GM21528 (cell line): ENCODE measurements at regions not wholly inside any gene's neighbourhood (a gene's known extent, or its start where the extent isn't known, plus 50 kb on each side); places are given as distances from the start of the nearest gene placed in this dataset.
A peak's percentile ranks its signal among the peaks of the same experiment; 100 is the strongest.

Source experiments
- ATAC-seq: cut with Tn5 transposase; IDR thresholded peaks from one replicate; pipeline ENCODE4 v1.9.1; 2021; ENCODE audit warnings: mild to moderate bottlenecking, moderate library complexity; ENCODE audit not compliant: unreplicated experiment, low FRiP score

DNA sequence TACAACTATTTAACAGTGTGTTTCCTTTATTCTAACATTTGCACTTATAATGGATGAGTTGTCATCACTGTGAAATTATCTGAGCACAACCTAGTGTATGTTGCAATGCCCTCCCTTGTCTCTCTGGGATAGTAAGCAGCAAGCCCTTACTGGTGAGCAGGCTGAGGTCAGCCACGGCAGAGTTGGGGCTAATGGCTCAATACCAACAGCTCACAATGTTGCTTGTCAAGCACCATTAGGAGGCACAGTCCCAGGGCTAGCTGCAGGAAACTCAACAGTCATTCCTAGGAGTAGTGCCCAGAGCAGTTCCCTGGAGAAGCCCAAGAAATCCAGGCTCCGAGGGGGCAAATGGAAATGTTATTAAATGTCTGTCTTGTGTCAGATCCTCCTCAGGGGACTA, 858.4 kb downstream of the GRID1 start:
- no peak for ATAC-seq

DNA sequence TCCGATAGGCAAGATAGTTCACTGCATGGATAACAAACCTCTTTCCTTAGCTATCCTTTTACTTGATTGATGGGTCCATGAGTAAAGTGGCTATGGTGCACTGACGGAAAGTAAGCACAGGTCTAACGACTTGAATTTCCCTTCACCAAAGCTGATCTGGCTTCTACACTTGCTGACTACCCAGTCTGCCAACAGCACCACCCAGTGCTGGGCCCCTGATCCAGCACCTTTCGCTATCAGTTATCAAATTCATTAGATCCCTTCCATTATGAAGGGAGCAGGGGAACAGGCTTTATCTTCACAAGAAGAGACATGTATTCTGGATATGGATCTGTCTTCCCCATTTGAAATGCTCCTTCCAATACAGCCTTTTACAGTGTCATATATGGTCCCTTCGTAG, 855.9 kb downstream of the GRID1 start:
- no peak for ATAC-seq

DNA sequence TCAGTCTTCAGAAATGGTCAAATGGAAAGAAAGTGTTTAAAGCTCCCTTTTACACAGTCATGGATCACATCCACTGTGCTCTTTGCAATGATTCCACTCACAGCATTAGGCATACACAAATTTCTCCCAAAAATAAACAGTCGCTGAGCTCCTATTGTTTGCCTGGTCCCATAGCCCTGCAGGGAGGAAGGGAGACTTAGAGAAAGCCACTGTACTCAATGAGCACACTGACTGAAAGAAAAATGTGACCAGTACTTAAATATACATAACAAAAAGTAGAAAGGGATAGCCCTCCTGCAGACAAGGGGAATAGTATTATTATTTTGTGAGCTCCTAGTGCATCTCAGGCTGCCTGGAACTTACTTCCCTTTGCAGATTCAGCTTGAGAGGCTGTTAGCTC, 853.2 kb downstream of the GRID1 start:
- ATAC-seq, result no peak

DNA sequence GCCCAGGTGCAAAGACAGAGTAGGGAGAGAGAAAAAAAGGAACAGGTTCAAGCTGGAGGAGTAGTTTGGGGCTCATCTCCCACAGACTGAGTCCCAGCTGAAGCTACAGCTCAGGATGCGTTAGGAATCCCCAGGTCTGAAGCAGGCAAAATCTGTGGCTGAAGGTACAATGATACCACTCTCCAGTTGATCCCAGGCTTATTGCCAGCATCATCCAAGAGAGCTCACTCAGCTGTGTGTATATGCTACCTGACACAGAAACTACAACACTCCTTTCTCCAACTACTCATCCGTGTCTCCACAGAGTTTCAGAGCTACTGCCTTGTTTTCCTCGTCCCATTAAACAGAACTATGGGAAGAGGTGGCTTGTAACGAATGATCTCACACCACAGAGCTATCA, 851.3 kb downstream of the GRID1 start:
- no peak for ATAC-seq

DNA sequence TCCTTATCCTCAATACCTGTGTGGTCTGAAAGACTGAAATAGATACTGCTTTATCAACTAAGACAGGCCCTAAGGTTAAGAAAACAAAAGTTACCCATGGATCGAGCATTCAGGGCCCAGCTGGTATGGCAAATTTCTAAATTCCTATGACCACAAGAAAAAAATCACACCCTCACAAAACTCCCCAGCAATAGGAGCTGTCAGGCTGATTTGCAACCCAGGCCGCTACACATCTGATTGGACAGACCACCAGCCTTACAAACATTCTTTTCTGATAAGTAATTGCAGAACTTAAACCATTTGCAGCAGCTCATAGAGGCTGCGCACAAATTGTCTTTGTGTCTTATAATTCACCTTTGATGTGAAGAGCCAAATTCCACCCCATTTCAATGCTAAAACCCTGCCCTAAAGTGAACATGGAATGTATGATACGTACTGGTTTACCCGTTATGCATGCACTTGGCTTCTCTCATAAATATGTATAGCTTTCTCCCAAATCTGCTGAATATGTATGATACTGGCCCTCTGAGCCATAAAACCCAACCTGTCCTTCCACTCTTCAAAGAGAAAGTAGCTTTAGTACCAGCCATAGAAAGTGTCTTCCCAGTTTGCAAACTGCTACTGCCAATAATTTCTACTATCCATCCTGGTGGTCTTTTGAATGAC, 842.5 kb downstream of the GRID1 start:
- ATAC-seq, result no peak

DNA sequence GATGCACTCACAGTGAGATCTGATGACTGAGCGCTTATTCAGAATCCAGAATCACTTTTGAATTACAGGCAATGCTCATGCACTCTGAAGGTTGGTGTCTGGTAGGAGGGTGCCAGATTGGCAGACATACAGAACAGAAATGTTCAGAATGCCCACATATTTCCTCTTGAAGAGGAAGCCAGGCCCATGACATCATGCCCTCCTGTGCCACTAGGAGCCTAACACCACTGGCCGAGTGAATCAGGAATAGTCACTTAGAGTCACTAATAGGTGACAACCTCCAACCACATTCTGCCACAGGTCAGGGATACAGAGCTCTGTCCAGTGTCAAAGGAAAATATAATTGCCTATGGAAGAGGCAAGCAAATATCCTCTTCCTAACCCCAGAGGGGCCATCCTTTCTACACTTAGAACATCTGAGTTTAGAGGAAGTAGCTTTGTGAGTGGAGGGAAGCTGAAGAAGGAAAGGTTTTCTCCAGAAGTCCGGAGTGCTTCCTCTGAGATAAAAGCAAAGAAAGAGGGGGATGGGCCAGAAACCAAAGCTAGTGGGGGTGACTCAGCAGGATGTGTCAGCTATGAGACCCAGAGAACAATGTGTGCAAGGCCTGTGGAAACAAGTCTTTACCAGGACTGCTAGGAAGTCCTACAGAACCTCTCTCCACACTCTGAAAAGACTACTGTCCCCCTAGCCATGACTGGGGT, 838.8 kb downstream of the GRID1 start:
- no peak for ATAC-seq

DNA sequence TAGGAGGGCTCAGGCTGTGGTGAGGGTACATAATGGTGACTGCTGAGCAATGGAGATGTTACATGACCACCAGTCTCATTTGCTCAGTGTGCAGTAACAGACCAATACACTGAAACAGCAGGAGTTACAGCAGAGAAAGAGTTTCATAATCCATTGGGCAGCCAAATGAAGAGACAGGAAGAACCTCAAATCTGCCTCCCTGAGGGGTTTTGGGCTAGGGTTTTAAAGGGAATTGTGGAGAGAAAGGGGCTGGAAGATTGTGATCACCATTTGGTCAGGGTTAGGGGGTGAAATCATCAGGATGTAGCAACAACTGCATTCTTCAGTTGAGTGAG, 838.3 kb downstream of the GRID1 start:
- no peak for ATAC-seq

DNA sequence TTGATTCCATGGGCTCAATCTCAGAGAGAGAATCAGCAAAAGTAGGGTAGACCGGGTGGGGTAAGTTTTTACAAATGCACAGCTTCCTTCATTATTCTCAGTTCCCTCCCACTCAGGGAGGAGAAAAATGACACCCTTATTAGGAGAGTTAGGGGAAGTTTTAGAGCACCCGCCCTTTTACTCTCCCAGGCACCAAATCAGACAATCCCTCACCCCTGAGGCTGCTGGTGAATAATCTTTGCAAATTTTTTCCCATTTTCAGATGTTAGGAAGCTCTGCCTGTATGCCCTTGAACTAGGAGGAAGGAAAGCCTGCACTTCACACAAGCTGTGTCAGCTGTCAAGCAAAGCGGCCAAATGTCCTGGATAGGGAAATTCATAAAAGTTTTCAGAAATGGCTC, 834.9 kb downstream of the GRID1 start:
- ATAC-seq, result no peak

DNA sequence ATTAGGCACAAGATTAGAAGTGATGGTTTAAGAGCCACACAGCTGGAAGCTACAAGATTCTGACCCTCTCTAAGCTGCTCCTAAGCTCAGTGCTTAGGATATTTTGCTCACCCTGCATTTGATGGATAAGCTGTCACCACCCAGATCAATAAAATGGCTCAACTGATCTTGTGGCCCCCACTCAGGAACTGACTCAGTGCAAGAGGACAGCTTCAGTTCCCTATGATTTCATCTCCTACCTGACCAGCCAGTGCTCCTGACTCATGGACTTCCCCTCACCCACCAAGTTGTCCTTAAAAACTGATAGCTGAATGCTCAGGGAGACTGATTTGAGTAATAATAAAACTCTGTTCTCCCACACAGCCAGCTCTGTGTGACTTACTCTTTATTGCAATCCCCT, 833.8 kb downstream of the GRID1 start:
- no peak for ATAC-seq

DNA sequence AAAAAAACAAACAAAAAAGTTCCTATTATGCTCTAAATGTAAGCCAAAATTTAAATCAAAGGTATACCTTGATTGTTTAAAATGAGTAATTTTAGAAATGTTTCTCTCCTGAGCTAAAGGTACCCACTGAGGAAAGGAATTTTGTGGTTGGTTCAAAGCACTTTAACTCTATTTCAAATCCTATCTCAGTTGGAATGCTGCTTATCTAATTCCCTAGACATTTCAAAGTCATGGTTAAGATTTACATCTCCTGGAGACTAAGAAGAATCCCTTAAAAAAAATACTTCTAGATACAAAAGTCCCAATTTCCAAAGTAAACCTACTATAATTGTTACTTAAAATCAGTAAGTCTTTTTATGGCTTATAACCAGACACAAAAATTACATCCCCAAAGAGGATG, 830.7 kb downstream of the GRID1 start:
- no peak for ATAC-seq

DNA sequence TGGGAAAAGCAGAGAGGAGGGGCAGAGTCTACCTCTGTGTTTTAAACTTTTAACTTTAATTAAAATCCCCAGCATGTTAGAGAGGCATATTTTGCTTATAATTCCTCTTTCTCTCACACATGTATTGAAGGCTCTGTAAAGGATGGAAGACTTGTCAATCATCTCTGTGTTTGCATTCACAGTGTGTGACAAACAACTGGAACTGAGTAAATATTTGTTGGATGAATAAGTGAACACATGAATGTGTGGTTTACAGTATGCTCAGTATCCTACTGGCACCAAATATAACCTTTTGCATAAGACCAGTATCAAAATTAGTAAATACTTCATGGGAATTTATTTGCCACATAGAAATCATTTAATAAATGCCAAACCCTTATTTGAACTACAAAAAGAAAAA, 829.0 kb downstream of the GRID1 start:
- no peak for ATAC-seq

DNA sequence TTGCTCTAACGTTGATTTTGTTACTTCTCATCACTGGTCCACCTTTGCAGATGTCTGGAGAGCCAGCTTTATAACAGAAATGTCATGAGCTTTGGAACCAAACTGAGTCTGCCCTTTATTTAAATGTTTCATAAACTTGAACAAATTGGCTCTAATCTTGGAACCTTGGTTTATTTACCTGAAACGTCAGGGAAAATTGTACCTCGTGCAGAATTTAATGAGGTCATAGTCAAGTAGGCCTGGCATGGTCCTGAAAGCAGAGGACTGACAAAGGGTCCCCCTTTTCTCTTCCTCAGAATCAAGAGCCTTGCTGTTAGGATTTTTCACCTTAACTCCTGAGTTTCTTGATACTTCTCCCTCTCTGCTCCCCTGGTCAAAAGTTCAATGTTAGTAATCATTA, 828.0 kb downstream of the GRID1 start:
- ATAC-seq, result no peak

DNA sequence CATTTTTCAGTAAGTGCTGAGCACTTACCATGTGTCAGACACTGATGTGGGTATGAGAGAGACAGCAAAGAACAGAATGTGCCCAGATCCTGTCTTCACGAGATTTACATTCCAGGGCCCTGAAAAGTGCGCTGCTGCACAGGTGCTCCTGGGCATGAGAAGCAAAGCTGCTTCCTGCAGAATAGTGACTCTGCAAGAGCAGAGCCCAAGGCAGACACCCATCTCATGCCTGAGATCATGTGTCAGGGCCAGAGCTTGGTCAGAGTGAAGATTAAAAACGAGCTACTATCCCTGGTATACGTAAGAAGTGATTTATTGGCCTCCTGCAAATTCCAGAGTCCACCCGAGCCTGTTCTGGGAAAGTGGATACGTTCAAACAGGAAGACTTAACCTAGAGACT, 824.4 kb downstream of the GRID1 start:
- no peak for ATAC-seq

DNA sequence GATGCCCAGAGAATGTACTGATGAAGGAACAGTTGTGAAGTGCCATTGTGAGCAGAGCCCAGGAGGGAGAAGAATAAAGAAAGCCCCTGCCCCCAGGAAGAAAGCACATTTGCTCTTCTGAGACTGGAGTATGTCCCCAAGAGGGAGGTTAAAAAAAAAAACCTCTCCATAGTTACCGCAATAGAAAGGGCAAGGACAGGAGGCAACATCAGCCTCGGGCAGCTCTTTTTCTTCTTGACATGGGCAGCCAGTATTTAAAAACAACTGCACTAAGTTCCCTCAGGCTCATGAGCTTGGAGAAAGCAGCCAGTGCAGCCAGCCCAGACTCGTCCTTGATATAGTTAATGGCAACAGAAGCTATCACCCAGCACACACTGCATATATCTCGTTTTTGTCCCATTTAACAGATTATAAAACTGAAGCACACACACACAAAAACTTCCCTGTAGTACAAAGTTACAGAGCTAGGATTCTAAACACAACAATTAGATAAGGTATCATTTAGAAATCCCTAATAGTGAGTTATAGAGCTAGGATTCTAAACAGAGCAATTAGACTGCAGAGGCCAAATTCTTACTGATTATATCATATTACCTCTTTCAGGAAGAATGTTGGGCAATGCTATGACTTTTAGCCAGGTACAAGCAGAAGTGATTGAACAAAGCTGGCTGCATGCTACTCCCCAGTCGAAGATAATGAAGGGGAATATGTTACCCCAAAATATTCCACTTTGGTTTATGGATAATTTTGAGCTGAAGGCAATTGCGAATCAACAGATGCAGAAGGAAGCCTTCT, 823.5 kb downstream of the GRID1 start:
- no peak for ATAC-seq

DNA sequence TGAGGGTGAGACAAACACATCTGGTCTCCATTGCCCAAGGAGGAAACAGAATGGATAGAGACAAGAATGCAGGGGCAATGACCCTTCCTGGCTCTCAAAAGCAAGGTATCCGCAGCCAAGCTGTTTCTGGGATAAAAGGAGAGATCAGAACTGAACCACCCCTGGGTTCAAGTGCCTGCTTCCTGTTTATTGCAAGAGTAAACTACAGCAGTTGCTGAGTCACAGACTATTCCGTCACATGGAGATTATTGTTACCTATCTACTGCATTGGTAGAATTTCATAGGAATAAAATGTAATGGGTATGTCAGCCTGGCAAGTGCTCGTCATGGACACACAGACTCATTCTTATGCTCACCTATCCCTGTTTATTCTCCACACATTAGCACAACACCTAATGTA, 821.6 kb downstream of the GRID1 start:
- ATAC-seq, result no peak

DNA sequence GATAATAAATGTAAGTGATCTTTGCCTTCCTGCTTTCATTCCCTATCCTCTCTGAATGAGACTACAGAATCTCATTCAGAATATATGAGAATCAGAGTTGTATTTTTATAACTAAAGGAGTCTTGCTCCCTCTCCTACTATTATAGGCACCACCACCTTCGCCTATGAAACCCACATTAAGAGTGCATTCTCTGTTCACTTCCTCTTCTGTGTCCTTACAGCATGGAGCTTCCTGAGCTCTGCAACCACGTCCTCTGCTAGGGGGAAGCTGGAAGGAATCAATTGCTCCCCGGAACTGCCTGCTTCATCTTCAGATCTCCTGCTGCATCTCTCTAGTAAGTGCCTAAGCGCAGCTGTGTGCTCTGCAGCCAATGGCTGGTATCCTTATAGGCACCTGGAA, 820.7 kb downstream of the GRID1 start:
- ATAC-seq, result no peak

DNA sequence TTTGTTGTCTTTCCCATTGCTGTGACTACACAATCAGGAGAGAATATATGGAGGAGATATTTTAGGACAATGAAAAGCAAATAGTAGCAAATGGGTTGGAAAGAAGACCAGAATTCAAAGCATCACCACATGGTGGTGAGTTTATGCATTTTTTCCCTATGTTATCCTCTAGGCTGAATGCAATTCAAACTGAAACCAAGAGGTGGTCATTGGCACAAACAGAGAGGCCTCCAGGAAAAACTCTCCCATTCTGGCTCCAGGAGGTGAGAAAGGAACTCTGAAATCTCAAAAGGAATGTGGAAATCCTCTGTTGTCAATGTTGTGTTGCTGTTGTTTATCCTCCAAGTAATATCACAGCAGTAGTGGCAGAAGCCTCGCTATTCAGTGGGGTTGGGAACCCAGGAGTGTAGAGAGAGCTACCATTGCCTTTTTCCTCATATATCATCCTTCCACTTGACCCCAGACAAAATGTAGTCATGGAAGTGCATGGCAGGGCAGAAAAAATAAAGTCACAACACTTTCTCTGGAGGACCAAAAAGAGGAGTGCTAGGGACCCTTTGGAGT, 819.1 kb downstream of the GRID1 start:
- no peak for ATAC-seq

DNA sequence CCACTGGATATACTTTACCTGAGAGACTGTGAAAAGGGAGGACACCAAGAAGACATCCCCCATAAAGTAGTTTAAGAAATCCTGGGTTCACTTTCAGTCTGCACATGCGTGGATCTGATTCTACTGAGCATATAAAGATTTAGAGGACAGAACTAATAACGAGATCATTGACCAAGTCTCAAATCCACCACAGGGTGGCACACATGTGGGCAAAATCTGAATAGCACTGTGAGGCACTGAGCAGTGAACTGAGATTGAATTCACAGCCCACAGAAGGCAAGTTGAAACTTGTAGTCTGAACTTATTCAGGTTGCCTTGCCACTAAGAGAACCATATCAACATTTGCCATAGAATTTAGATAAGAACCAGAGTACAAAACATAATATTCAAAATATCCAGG, 818.6 kb downstream of the GRID1 start:
- peak; percentile 71 for ATAC-seq
